WTC11 (cell line): ENCODE measurements at regions not wholly inside any gene's neighbourhood (a gene's known extent, or its start where the extent isn't known, plus 50 kb on each side); places are given as distances from the start of the nearest gene placed in this dataset.

Source experiments
- ATAC-seq: fragments of 200-7000 bp; cut with Tn5 transposase; 2 replicates; pipeline ENCODE4 v1.10.0; 2021; ENCODE audit warnings: mild to moderate bottlenecking, moderate library complexity
- CTCF ChIA-PET: fragments of 300-600 bp; sonication (Branson Sonifier 250); formaldehyde crosslinking; loops from one replicate; lab custom pipeline; 2021; ENCODE audit warnings: antibody characterized with exemption; lab: Charles Lee
- POLR2A ChIA-PET: fragments of 350-600 bp; sonication (Branson Sonifier 250); formaldehyde crosslinking; loops from one replicate; lab custom pipeline; 2021; ENCODE audit warnings: antibody characterized with exemption; lab: Charles Lee
- DNase-seq: peaks from one replicate; pipeline ENCODE4 v3.0.0; 2021; ENCODE audit warnings: low spot score
- H3K27ac Mint-ChIP-seq: 2 replicates; pipeline ENCODE4 v1.8.0; 2021; ENCODE audit warnings: mixed read lengths
- H3K27me3 Mint-ChIP-seq: 2 replicates; pipeline ENCODE4 v1.8.0; 2021; ENCODE audit warnings: low read depth, mild to moderate bottlenecking, moderate library complexity, mixed read lengths
- H3K36me3 Mint-ChIP-seq: 2 replicates; pipeline ENCODE4 v1.8.0; 2021; ENCODE audit warnings: mixed read lengths
- H3K4me1 Mint-ChIP-seq: 2 replicates; pipeline ENCODE4 v1.8.0; 2022; ENCODE audit warnings: mixed read lengths
- H3K4me3 Mint-ChIP-seq: 2 replicates; pipeline ENCODE4 v1.8.0; 2021; ENCODE audit warnings: mild to moderate bottlenecking, moderate library complexity, mixed read lengths
- H3K9me3 Mint-ChIP-seq: 2 replicates; pipeline ENCODE4 v1.8.0; 2021; ENCODE audit warnings: mixed read lengths
- ETV6 ChIP-seq: sonication (generic); formaldehyde crosslinking; IDR thresholded peaks from 2 replicates; pipeline ENCODE4 v1.8.1; 2022; ENCODE audit warnings: mild to moderate bottlenecking, missing genetic modification reagents
- FOXP1 ChIP-seq: sonication (generic); formaldehyde crosslinking; IDR thresholded peaks from 2 replicates; pipeline ENCODE4 v1.8.0; 2022; ENCODE audit warnings: missing genetic modification reagents, mild to moderate bottlenecking, moderate library complexity, borderline replicate concordance
- JUN ChIP-seq: sonication (generic); formaldehyde crosslinking; IDR thresholded peaks from 2 replicates; pipeline ENCODE4 v1.8.0; 2023; ENCODE audit warnings: mild to moderate bottlenecking, missing genetic modification reagents
- NFE2L1 ChIP-seq: sonication (generic); formaldehyde crosslinking; IDR thresholded peaks from 2 replicates; pipeline ENCODE4 v1.8.1; 2023; ENCODE audit warnings: missing genetic modification reagents
- NR1H2 ChIP-seq: sonication (generic); formaldehyde crosslinking; IDR thresholded peaks from 2 replicates; pipeline ENCODE4 v1.9.0; 2021; ENCODE audit warnings: mild to moderate bottlenecking, moderate library complexity, missing genetic modification reagents
- TCF7 ChIP-seq: sonication (generic); formaldehyde crosslinking; IDR thresholded peaks from 2 replicates; pipeline ENCODE4 v1.8.0; 2022; ENCODE audit warnings: mild to moderate bottlenecking, low read depth, missing genetic modification reagents, moderate library complexity
- TEAD4 ChIP-seq: sonication (generic); formaldehyde crosslinking; IDR thresholded peaks from 2 replicates; pipeline ENCODE4 v1.8.0; 2022; ENCODE audit warnings: mild to moderate bottlenecking, missing genetic modification reagents
- ZNF232 ChIP-seq: sonication (generic); formaldehyde crosslinking; IDR thresholded peaks from 2 replicates; pipeline ENCODE4 v1.8.0; 2022; ENCODE audit warnings: mild to moderate bottlenecking, missing genetic modification reagents
- ZNF263 ChIP-seq: sonication (generic); formaldehyde crosslinking; IDR thresholded peaks from 2 replicates; pipeline ENCODE4 v1.8.1; 2022; ENCODE audit warnings: low read depth, mild to moderate bottlenecking, moderate library complexity, missing genetic modification reagents
- ZNF396 ChIP-seq: fragments of 250-450 bp; sonication (Bioruptor Pico); IDR thresholded peaks from 2 replicates; pipeline ENCODE4 v1.8.0; 2021; ENCODE audit warnings: mild to moderate bottlenecking, moderate library complexity, borderline replicate concordance
- ZNF416 ChIP-seq: fragments of 250-450 bp; sonication (Bioruptor Pico); IDR thresholded peaks from 2 replicates; pipeline ENCODE4 v1.9.0; 2021; ENCODE audit warnings: mild to moderate bottlenecking, inconsistent platforms
- TF ChIP-seq, protein P1 (sequence below): fragments of 250-450 bp; sonication (Bioruptor Pico); IDR thresholded peaks from 2 replicates; pipeline ENCODE4 v1.9.0; 2021; ENCODE audit warnings: mild to moderate bottlenecking
- TF ChIP-seq, protein P2 (sequence below): sonication (generic); formaldehyde crosslinking; IDR thresholded peaks from 2 replicates; pipeline ENCODE4 v1.8.1; 2023; ENCODE audit warnings: mild to moderate bottlenecking, missing genetic modification reagents, moderate library complexity
- TF ChIP-seq, protein P3 (sequence below): sonication (generic); formaldehyde crosslinking; IDR thresholded peaks from 2 replicates; pipeline ENCODE4 v1.8.0; 2022; ENCODE audit warnings: mild to moderate bottlenecking, missing genetic modification reagents
- TF ChIP-seq, protein P4 (sequence below): fragments of 250-450 bp; sonication (Bioruptor Pico); conservative IDR thresholded peaks from 2 replicates; pipeline ENCODE4 v1.9.0; 2021; ENCODE audit warnings: mild to moderate bottlenecking
- TF ChIP-seq, protein P5 (sequence below): sonication (generic); formaldehyde crosslinking; IDR thresholded peaks from 2 replicates; pipeline ENCODE4 v1.8.1; 2023; ENCODE audit warnings: mild to moderate bottlenecking, missing genetic modification reagents
- TF ChIP-seq, protein P6 (sequence below): fragments of 250-450 bp; sonication (Bioruptor Pico); IDR thresholded peaks from 2 replicates; pipeline ENCODE4 v1.9.0; 2021; ENCODE audit warnings: mild to moderate bottlenecking

DNA sequence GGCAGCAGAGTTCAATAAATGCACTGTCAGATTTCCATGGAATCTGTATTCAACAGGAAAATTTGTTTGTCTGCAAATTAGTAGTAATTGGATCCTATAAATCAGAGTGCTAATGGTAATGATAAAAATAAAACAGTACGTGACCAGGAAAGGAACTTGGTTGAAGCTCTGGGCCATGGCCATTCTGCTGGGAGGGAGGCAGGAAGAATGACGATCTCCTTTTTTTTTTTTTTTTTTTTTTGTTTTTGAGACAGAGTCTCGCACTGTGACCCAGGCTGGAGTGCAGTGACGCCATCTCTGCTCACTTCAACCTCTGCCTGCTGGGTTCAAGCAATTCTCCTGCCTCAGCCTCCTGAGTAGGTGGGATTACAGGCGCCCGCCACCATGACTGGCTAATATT lies 94.8 kb upstream of the SEC11C start:
- DNase-seq = no peak

DNA sequence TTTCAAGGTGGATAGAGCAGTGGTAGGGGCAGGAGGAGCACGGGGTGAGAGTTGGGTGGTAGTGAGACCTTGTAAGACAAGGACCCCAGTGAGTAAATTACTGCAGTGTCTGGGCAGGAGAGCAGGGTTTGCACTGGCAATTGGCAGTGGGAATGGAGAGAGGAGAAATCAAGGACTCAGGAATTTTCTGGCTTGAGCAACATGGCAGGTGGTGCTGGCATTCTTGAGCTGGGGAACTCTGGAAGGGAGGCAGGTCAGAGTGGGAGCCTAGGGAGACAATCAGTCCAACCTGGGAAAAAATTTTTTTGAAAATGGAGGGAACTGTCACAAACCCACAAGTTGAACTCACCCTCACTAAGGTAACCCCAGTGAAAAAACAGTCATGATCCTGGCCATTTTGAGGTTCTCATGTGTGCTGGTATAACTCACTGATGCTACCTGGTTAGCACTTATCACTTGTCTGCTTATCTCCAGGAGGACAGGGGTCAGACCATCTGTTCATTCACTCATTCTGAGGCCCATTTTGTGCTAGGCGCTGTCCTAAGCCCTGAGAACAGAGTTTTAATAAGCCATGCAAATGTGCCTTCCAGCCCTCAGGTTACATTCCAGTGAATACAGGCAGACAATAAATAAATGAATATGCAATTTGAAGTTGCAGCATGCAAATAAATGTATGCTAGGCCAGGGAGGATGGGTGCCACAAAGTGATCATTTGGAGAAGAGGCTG lies 92.2 kb upstream of the SEC11C start:
- no peaks in the 10 kb centered on the region; the same call in 1 of the 2 replicates for H3K27me3 Mint-ChIP-seq
- ChIA-PET POLR2A (no interaction called here), CTCF (interaction anchor here (1.0 kb wide), 1 partner anchor 279 kb away, joined by 3 read pairs; no protein-coding TSS in a partner anchor)
- DNase-seq (no peak), ATAC-seq (no peak)
- H3K27ac Mint-ChIP-seq = no peak overlapping the region
- TF ChIP-seq ZNF416 (no peak), TEAD4 (no peak), TCF7 (CRISPR knock-in tag) (no peak), ZNF263 (CRISPR knock-in tag) (no peak), FOXP1 (no peak), ZNF396 (CRISPR knock-in tag) (no peak), ETV6 (CRISPR knock-in tag) (no peak), NR1H2 (CRISPR knock-in tag) (no peak), NFE2L1 (CRISPR knock-in tag) (no peak), ZNF232 (CRISPR knock-in tag) (no peak), JUN (no peak)
- TF ChIP-seq, protein P1, sequence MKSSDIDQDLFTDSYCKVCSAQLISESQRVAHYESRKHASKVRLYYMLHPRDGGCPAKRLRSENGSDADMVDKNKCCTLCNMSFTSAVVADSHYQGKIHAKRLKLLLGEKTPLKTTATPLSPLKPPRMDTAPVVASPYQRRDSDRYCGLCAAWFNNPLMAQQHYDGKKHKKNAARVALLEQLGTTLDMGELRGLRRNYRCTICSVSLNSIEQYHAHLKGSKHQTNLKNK = no peak
- TF ChIP-seq, protein P2, sequence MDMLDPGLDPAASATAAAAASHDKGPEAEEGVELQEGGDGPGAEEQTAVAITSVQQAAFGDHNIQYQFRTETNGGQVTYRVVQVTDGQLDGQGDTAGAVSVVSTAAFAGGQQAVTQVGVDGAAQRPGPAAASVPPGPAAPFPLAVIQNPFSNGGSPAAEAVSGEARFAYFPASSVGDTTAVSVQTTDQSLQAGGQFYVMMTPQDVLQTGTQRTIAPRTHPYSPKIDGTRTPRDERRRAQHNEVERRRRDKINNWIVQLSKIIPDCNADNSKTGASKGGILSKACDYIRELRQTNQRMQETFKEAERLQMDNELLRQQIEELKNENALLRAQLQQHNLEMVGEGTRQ (CRISPR knock-in tag) = no peak
- TF ChIP-seq, protein P3, sequence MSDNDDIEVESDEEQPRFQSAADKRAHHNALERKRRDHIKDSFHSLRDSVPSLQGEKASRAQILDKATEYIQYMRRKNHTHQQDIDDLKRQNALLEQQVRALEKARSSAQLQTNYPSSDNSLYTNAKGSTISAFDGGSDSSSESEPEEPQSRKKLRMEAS (CRISPR knock-in tag) = no peak
- TF ChIP-seq, protein P4, sequence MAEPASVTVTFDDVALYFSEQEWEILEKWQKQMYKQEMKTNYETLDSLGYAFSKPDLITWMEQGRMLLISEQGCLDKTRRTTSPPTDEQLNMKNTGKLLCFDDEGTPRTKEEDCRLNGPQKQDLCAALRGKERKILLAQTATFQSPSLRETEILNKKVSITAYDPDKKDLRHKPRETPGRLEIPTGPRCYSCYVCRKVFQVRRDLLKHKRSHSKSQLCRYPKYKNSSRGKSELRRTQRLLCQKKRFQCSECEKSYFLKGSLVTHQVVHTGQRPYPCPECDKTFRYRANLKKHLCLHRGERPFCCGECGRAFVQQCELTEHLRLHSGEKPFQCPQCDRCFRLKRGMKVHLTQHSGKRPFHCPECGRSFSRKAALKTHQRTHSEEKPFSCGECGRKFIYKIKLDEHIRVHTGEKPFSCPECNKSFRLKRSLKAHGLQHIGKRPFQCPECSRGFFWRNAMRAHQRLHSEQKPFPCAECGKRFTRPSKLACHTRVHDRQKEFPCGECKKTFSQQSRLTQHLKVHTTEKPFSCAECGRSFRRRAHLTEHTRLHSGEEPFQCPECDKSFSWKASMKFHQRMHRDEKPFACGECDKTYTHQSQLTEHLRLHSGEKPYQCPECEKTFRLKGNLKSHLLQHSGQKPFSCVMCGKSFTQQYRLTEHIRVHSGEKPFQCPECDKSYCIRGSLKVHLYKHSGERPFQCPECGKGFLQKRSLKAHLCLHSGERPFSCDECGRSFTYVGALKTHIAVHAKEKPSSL = no peak
- TF ChIP-seq, protein P5, sequence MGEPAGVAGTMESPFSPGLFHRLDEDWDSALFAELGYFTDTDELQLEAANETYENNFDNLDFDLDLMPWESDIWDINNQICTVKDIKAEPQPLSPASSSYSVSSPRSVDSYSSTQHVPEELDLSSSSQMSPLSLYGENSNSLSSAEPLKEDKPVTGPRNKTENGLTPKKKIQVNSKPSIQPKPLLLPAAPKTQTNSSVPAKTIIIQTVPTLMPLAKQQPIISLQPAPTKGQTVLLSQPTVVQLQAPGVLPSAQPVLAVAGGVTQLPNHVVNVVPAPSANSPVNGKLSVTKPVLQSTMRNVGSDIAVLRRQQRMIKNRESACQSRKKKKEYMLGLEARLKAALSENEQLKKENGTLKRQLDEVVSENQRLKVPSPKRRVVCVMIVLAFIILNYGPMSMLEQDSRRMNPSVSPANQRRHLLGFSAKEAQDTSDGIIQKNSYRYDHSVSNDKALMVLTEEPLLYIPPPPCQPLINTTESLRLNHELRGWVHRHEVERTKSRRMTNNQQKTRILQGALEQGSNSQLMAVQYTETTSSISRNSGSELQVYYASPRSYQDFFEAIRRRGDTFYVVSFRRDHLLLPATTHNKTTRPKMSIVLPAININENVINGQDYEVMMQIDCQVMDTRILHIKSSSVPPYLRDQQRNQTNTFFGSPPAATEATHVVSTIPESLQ = no peak
- TF ChIP-seq, protein P6, sequence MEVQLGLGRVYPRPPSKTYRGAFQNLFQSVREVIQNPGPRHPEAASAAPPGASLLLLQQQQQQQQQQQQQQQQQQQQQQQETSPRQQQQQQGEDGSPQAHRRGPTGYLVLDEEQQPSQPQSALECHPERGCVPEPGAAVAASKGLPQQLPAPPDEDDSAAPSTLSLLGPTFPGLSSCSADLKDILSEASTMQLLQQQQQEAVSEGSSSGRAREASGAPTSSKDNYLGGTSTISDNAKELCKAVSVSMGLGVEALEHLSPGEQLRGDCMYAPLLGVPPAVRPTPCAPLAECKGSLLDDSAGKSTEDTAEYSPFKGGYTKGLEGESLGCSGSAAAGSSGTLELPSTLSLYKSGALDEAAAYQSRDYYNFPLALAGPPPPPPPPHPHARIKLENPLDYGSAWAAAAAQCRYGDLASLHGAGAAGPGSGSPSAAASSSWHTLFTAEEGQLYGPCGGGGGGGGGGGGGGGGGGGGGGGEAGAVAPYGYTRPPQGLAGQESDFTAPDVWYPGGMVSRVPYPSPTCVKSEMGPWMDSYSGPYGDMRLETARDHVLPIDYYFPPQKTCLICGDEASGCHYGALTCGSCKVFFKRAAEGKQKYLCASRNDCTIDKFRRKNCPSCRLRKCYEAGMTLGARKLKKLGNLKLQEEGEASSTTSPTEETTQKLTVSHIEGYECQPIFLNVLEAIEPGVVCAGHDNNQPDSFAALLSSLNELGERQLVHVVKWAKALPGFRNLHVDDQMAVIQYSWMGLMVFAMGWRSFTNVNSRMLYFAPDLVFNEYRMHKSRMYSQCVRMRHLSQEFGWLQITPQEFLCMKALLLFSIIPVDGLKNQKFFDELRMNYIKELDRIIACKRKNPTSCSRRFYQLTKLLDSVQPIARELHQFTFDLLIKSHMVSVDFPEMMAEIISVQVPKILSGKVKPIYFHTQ (CRISPR knock-in tag) = no peak
- H3K36me3 Mint-ChIP-seq = no peaks in the 10 kb centered on the region
- peaks cover 36% of the 10 kb centered on the region for H3K4me1 Mint-ChIP-seq
- no peak overlapping the region for H3K4me3 Mint-ChIP-seq
- H3K9me3 Mint-ChIP-seq = no peaks in the 10 kb centered on the region

More for the DNA sequence above, 94.8 kb upstream of the SEC11C start:
- H3K4me1 Mint-ChIP-seq = peaks cover 33% of the 10 kb centered on the region
- H3K27me3 Mint-ChIP-seq = no peaks in the 10 kb centered on the region; the same call in 1 of the 2 replicates
- H3K4me3 Mint-ChIP-seq = no peak overlapping the region
- ChIA-PET CTCF (interaction anchor here (1.2 kb wide), 1 partner anchor 26 kb away, joined by 3 read pairs; no protein-coding TSS in a partner anchor), POLR2A (no interaction called here)
- no peak for TF ChIP-seq TCF7 (CRISPR knock-in tag)
- ATAC-seq = no peak
- H3K9me3 Mint-ChIP-seq = no peaks in the 10 kb centered on the region
- no peak overlapping the region for H3K27ac Mint-ChIP-seq
- H3K36me3 Mint-ChIP-seq = no peaks in the 10 kb centered on the region
